Lung (tissue), 11 donors: ENCODE measurements at regions not wholly inside any gene's neighbourhood (a gene's known extent, or its start where the extent isn't known, plus 50 kb on each side); places are given as distances from the start of the nearest gene placed in this dataset.

Experiments
- ATAC-seq: fragments of 200-7000 bp; cut with Tn5 transposase; one replicate; pipeline ENCODE4 v1.9.1; 2020; ENCODE audit warnings: moderate number of reproducible peaks; ENCODE audit not compliant: insufficient read depth, low FRiP score
- DNase-seq, 3 donors: peaks; one replicate each; pipeline ENCODE4 v3.0.0-alpha.2; 2013 to 2017
- H3K27ac ChIP-seq, 2 donors: one replicate each; pipeline ENCODE4 v1.5.1; 2013; ENCODE audit warnings: mild to moderate bottlenecking in 2 of 2, moderate library complexity in 2 of 2, control low read depth in 1 of 2, inconsistent platforms in 1 of 2, low read depth in 1 of 2, low read length in 1 of 2
- H3K27me3 ChIP-seq, 3 donors: one replicate each; pipeline ENCODE4 v1.5.1; 2013; ENCODE audit warnings: low read length in 2 of 3; ENCODE audit not compliant: control insufficient read depth in 3 of 3, insufficient read depth in 3 of 3
- H3K36me3 ChIP-seq, 4 donors: one replicate each; pipeline ENCODE4 v1.5.1; 2013; ENCODE audit warnings: low read length in 4 of 4, mild to moderate bottlenecking in 1 of 4, moderate library complexity in 1 of 4; ENCODE audit not compliant: control insufficient read depth in 4 of 4, insufficient read depth in 4 of 4
- H3K4me1 ChIP-seq, 5 donors: one replicate each; pipeline ENCODE4 v1.5.1; 2013; ENCODE audit warnings: low read length in 5 of 5, mild to moderate bottlenecking in 2 of 5, moderate library complexity in 1 of 5; ENCODE audit not compliant: control insufficient read depth in 5 of 5, insufficient read depth in 5 of 5
- H3K4me3 ChIP-seq: one replicate; pipeline ENCODE4 v1.5.1; 2013; ENCODE audit warnings: mild to moderate bottlenecking, control low read depth, moderate library complexity
- H3K9ac ChIP-seq, 2 donors: one replicate each; pipeline ENCODE4 v1.5.1; 2013; ENCODE audit warnings: low read length in 2 of 2, control low read depth in 1 of 2; ENCODE audit not compliant: insufficient read depth in 1 of 2
- H3K9me3 ChIP-seq, 4 donors: one replicate each; pipeline ENCODE4 v1.5.1; 2013; ENCODE audit warnings: low read length in 3 of 4, mild to moderate bottlenecking in 1 of 4, moderate library complexity in 1 of 4; ENCODE audit not compliant: control insufficient read depth in 4 of 4, insufficient read depth in 3 of 4
- WGBS, 2 donors: extraction: QIAGEN DNeasy Blood & Tissue Kit; methylation state at CpG; one replicate each; pipeline ENCODE4 v1.1.7; 2013; 5-methylcytosine and 5-hydroxymethylcytosine counted together
- TF ChIP-seq, protein P1 (sequence below): IDR thresholded peaks from 2 replicates; pipeline ENCODE4 v1.5.1; 2012; ENCODE audit warnings: mild to moderate bottlenecking; ENCODE audit errors: control extremely low read depth, extremely low read depth
- donor health status: control.
- donor health status: control.
- donor health status: Bipolar disorder and iron deficiency.
- donor health status: healthy.
- donor health status: DM: yes; HTN: yes; CAD: no.

DNA sequence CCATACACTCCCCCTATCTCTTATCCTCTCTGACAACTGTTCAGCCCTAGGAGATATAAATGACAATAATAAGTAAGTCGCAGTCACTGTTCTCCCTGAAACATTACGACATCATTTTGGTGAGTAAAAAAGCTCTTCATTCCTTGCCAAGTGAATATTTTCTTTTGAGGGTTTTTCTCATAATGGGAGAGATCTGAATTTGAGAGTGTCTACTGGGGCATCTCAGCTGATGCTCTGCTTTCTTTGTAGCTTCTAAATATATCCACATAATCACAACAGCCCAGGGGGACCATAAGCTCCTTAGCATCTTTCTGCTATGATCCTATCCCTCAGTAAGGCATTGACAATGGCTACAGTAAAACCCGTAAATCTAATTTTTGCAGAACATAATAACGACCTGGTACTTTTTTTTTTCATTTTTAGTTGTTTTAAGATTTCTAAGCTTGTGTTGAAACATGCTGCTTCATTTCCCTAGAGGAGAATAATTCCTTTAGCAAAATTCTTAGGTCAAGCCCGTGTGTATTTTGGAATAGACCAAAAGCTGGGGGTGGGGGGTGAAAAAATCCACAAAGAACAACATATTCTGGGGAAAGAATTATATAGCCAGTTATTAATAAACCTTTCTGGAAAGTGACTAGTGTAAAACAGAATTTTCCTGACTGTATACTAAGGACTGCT lies 78.1 kb upstream of the GPM6B start:
- TF ChIP-seq, protein P1, sequence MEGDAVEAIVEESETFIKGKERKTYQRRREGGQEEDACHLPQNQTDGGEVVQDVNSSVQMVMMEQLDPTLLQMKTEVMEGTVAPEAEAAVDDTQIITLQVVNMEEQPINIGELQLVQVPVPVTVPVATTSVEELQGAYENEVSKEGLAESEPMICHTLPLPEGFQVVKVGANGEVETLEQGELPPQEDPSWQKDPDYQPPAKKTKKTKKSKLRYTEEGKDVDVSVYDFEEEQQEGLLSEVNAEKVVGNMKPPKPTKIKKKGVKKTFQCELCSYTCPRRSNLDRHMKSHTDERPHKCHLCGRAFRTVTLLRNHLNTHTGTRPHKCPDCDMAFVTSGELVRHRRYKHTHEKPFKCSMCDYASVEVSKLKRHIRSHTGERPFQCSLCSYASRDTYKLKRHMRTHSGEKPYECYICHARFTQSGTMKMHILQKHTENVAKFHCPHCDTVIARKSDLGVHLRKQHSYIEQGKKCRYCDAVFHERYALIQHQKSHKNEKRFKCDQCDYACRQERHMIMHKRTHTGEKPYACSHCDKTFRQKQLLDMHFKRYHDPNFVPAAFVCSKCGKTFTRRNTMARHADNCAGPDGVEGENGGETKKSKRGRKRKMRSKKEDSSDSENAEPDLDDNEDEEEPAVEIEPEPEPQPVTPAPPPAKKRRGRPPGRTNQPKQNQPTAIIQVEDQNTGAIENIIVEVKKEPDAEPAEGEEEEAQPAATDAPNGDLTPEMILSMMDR, result no peak
- H3K9ac ChIP-seq, result no peak overlapping the region
- peak in 1 of 3 donors; percentile 15 for DNase-seq
- WGBS, 2 donors, result 78 to 81% methylated on average over 5 of the region's 5 CpGs
- no peaks in the 10 kb centered on the region for H3K36me3 ChIP-seq
- H3K27me3 ChIP-seq, result peaks cover 6 to 35% (median 25%) of the 10 kb centered on the region in 3 donors
- no peak for ATAC-seq
- H3K9me3 ChIP-seq, result no peaks in the 10 kb centered on the region
- no peak overlapping the region for H3K4me3 ChIP-seq
- H3K4me1 ChIP-seq, result no peaks in the 10 kb centered on the region
- H3K27ac ChIP-seq, result no peak overlapping the region

DNA sequence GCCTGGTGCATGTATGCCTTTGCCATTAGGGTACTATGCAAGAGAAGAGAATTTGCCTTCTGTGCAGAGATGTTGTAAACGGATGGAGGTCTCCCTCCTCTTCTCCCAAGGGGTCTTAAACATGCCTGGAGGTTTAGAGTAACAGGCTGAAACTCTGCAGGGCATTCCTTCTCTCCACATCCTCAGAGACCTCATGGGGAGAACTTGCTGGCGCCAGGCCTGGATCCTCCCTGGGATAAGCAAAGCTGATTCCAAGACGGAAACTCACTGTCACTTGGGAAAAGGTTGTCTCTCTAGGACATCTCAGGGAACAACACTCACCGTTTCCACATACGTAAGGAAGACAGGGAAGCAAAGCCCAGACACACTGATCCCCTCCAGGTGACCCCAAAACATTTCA lies 76.9 kb upstream of the GPM6B start:
- no peak overlapping the region for H3K9ac ChIP-seq
- H3K4me1 ChIP-seq, result no peaks in the 10 kb centered on the region
- TF ChIP-seq, protein P1, result no peak
- H3K27me3 ChIP-seq, result peaks cover 6 to 35% (median 31%) of the 10 kb centered on the region in 3 donors
- no peaks in the 10 kb centered on the region for H3K9me3 ChIP-seq
- H3K36me3 ChIP-seq, result no peaks in the 10 kb centered on the region
- WGBS, 2 donors, result 68 to 80% methylated on average over 5 of the region's 5 CpGs
- ATAC-seq (no peak), DNase-seq (no peak)
- H3K27ac ChIP-seq, result no peak overlapping the region
- H3K4me3 ChIP-seq, result no peak overlapping the region

DNA sequence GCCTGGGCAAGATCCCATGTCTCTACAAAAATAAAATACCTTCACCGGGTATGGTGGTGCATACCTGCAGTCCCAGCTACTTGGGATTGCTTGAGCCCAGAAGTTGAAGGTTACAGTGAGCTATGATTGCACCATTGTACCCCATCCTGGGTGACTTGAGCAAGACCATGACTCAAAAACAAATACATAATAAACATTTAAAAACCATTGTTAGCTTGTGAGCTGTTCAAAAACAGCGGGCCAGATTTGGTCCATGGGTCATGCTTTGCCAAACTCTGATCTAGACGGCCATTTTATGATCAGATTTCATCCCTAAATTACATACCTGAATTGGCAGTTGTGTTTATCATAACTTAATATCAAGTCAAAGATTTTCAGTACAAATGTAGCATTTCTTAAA lies 76.0 kb upstream of the GPM6B start:
- no peak for DNase-seq
- no peak for ATAC-seq
- no peaks in the 10 kb centered on the region for H3K4me1 ChIP-seq
- peaks cover 8 to 34% (median 30%) of the 10 kb centered on the region in 3 donors for H3K27me3 ChIP-seq
- no peak overlapping the region for H3K27ac ChIP-seq
- H3K36me3 ChIP-seq, result no peaks in the 10 kb centered on the region
- 91 to 96% methylated on average over 3 of the region's 3 CpGs for WGBS, 2 donors
- no peaks in the 10 kb centered on the region for H3K9me3 ChIP-seq
- H3K9ac ChIP-seq, result no peak overlapping the region
- H3K4me3 ChIP-seq, result no peak overlapping the region
- TF ChIP-seq, protein P1, result no peak
